Kidney (tissue), 13 donors: ENCODE measurements at regions not wholly inside any gene's neighbourhood (a gene's known extent, or its start where the extent isn't known, plus 50 kb on each side); places are given as distances from the start of the nearest gene placed in this dataset.

Experiments used
- DNase-seq, 5 donors: peaks; one replicate each; pipeline ENCODE4 v3.0.0-alpha.2; 2013 to 2020
- FAIRE-seq: peaks from 2 replicates; lab custom pipeline; 2012; peaks lifted over from hg19 to GRCh38; lab: Jason Lieb, UNC
- H3K27ac ChIP-seq, 2 donors: one replicate each; pipeline ENCODE4 v1.7.0; 2013; ENCODE audit warnings: low read depth in 2 of 2, low read length in 2 of 2, inconsistent platforms in 1 of 2
- H3K27me3 ChIP-seq: one replicate; pipeline ENCODE4 v1.7.1; 2013; ENCODE audit warnings: low read length, inconsistent platforms; ENCODE audit not compliant: control insufficient read depth, insufficient read depth
- H3K36me3 ChIP-seq, 3 donors: one replicate each; pipeline versions ENCODE4 v1.7.0 to v1.7.1; 2013; ENCODE audit warnings: low read length in 3 of 3, control low read depth in 1 of 3, inconsistent platforms in 1 of 3; ENCODE audit not compliant: insufficient read depth in 3 of 3, control insufficient read depth in 2 of 3
- H3K4me1 ChIP-seq, 3 donors: one replicate each; pipeline versions ENCODE4 v1.7.0 to v1.7.1; 2013; ENCODE audit warnings: low read length in 3 of 3, inconsistent platforms in 1 of 3, low read depth in 1 of 3; ENCODE audit not compliant: control insufficient read depth in 2 of 3, insufficient read depth in 2 of 3
- H3K4me3 ChIP-seq, 3 donors: one replicate each; pipeline versions ENCODE4 v1.7.0 to v1.8.1; 2013; ENCODE audit warnings: low read length in 3 of 3, control low read depth in 1 of 3, inconsistent platforms in 1 of 3
- H3K9ac ChIP-seq, 3 donors: one replicate each; pipeline versions ENCODE4 v1.7.0 to v1.7.1; 2013; ENCODE audit warnings: low read length in 3 of 3, control low read depth in 1 of 3, inconsistent platforms in 1 of 3
- H3K9me3 ChIP-seq, 3 donors: one replicate each; pipeline versions ENCODE4 v1.7.0 to v1.7.1; 2013; ENCODE audit warnings: low read length in 3 of 3, control low read depth in 1 of 3, inconsistent platforms in 1 of 3; ENCODE audit not compliant: control insufficient read depth in 2 of 3, insufficient read depth in 1 of 3
- intact Hi-C: fragments of 100-400 bp; cut with DNase I; formaldehyde crosslinking; loops from one replicate; pipeline ENCODE4 v1.11.1; 2022
- TF ChIP-seq, protein P1 (sequence below): IDR thresholded peaks from 3 replicates; pipeline ENCODE4 v1.5.1; 2012; ENCODE audit warnings: mild to moderate bottlenecking, moderate library complexity, borderline replicate concordance; ENCODE audit not compliant: insufficient read depth; ENCODE audit errors: extremely low read depth
- donor health status: control.
- donor health status: control.
- donor health status: control.
- donor health status: control.
- donor health status: control.
- donor health status: DM: yes; HTN: yes; CAD: no.
- donor health status: Normal renal cell carcinoma (clear cell type).

GRCh38 chr5:117204926-117205869 is 630.6 kb upstream of the SEMA6A start:
- FAIRE-seq, result no peak
- intact Hi-C loops, result no loop called here
- DNase-seq, result peak in 1 of 5 donors; percentile 7
- Histone ChIP-seq H3K4me1 (no peaks in the 10 kb centered on the region), H3K27me3 (no peaks in the 10 kb centered on the region), H3K9me3 (no peaks in the 10 kb centered on the region), H3K9ac (no peak overlapping the region), H3K27ac (no peak overlapping the region), H3K36me3 (no peaks in the 10 kb centered on the region), H3K4me3 (no peak overlapping the region)
- TF ChIP-seq, protein P1, sequence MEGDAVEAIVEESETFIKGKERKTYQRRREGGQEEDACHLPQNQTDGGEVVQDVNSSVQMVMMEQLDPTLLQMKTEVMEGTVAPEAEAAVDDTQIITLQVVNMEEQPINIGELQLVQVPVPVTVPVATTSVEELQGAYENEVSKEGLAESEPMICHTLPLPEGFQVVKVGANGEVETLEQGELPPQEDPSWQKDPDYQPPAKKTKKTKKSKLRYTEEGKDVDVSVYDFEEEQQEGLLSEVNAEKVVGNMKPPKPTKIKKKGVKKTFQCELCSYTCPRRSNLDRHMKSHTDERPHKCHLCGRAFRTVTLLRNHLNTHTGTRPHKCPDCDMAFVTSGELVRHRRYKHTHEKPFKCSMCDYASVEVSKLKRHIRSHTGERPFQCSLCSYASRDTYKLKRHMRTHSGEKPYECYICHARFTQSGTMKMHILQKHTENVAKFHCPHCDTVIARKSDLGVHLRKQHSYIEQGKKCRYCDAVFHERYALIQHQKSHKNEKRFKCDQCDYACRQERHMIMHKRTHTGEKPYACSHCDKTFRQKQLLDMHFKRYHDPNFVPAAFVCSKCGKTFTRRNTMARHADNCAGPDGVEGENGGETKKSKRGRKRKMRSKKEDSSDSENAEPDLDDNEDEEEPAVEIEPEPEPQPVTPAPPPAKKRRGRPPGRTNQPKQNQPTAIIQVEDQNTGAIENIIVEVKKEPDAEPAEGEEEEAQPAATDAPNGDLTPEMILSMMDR, result no peak

GRCh38 chr5:117204404-117204803 is 629.8 kb upstream of the SEMA6A start:
- Histone ChIP-seq H3K9me3 (no peaks in the 10 kb centered on the region), H3K4me3 (no peak overlapping the region), H3K27me3 (no peaks in the 10 kb centered on the region), H3K4me1 (no peaks in the 10 kb centered on the region), H3K27ac (no peak overlapping the region), H3K36me3 (no peaks in the 10 kb centered on the region), H3K9ac (no peak overlapping the region)
- TF ChIP-seq, protein P1, result no peak
- intact Hi-C loops, result no loop called here
- FAIRE-seq (no peak), DNase-seq (no peak)

DNA sequence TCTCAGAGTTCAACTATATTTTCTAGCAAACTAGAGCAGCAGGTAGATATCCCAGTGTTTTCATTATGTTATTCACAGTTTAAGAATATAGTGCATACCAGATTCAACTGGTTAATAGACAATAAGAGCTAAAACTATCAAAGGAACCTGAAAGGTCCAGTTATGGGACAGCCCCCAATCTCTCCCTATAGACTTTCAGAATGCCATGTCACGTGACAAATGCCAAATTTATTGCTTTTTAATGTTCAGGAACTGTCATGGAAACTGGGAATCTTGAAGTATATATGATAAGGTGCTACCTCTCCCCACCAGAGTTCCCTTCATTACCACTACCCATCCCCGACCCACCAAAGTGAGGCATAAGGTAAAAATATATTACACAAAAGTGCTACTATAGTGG is 629.0 kb upstream of the SEMA6A start:
- FAIRE-seq (no peak), DNase-seq (no peak)
- intact Hi-C loops, result no loop called here
- Histone ChIP-seq H3K36me3 (no peaks in the 10 kb centered on the region), H3K9me3 (no peaks in the 10 kb centered on the region), H3K9ac (no peak overlapping the region), H3K27ac (no peak overlapping the region), H3K27me3 (no peaks in the 10 kb centered on the region), H3K4me3 (no peak overlapping the region), H3K4me1 (no peaks in the 10 kb centered on the region)
- TF ChIP-seq, protein P1, result no peak
